HG03135 (cell line): ENCODE measurements at regions not wholly inside any gene's neighbourhood (a gene's known extent, or its start where the extent isn't known, plus 50 kb on each side); places are given as distances from the start of the nearest gene placed in this dataset.
"Not testable (repeated sequence)": the region's sequence is repeated elsewhere in the genome, so short reads cannot be mapped to it uniquely, and the experiment has no call there.

Source experiments
- ATAC-seq: cut with Tn5 transposase; IDR thresholded peaks from one replicate; pipeline ENCODE4 v1.9.1; 2021; ENCODE audit warnings: mild to moderate bottlenecking, moderate library complexity; ENCODE audit not compliant: unreplicated experiment

DNA sequence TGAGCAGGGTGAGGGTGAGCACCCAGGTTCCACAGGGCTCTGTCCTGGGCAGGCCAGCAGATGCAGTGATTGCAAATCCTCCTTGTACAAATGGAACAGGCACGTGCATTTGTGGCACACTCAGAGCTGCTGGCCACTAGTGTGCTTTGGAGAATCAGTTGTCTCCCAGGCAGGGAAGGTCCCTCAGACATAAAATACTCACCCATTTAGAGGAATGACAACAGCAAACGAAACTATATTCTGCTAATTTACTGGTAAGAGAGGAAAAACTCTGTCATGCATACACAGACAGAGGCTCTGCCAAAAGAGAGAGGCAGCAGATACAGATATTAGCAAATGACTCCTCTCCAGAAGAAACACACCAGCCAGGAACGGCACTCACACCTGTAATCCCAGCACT is 116.5 kb upstream of the PLGLB2 start:
- not testable (repeated sequence) for ATAC-seq

DNA sequence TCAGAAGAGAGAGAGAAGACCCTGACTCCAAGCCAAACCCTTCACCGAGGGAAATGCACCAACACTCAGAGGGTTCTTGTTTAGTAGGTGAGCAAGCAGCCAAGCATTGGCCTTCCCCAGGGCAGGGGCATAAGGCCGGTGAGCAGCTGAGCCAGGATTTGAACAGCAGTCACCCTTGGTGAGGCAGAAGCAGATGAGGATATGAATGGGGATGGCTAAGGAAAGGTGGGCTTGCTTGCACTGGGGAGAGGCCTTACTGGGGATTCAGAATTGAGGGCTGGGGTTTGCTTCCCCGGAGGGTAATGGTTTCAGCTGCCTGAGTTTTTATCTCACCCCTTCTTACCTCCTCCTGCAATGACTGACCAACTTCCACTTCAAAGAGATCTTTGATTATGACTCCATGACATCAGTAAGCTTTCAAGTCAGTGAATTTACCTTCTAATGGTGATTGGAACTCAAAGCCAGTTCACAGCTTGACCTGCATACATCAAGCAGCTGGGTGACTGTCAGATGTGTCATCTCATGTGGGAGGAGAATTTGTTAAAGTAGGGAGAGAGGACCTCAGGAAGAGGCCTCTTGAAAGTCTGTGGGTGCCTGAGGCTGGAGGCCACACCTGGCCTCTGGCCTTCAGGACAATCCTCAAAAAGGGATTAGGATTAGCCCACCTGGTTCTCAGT is 114.5 kb upstream of the PLGLB2 start:
- ATAC-seq, result not testable (repeated sequence)

- not testable (repeated sequence) for ATAC-seq
Measured at GRCh38 chr2:87634106-87634505, 113.8 kb upstream of the PLGLB2 start.

DNA sequence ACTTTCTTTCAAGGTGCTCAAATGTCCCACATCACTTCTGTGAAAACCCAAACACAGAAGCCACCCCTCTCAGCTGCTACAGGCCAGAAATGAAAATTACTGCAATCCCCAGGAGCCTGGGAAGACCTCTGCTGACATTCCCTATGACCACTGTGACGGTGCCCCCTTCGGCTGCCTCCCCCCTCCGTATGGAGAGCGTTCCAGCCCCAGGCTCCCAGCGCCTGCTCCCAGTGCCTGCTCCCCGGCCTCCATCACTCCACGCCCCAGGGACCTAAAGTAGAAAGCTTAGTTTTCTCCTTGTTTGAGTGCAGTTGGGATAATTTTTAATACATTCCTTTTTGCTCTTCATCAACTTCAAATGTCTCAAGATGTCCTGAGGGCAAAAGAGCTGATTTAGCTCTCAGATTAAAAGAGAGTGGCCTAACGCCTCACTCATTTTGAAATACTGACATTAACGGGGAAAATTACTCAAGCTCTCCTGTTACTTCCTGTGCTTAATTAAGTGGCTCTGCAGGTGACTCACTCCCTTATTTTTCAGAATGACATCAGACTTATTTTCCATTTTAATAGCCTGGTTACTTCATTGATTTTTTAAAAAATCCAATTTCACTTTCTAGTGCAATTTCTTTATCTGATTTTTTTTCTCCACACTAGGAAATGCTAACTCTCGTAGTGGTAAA is 112.8 kb upstream of the PLGLB2 start:
- not testable (repeated sequence) for ATAC-seq

- ATAC-seq, result not testable (repeated sequence)
Measured at GRCh38 chr2:87636246-87636645, 111.6 kb upstream of the PLGLB2 start.

DNA sequence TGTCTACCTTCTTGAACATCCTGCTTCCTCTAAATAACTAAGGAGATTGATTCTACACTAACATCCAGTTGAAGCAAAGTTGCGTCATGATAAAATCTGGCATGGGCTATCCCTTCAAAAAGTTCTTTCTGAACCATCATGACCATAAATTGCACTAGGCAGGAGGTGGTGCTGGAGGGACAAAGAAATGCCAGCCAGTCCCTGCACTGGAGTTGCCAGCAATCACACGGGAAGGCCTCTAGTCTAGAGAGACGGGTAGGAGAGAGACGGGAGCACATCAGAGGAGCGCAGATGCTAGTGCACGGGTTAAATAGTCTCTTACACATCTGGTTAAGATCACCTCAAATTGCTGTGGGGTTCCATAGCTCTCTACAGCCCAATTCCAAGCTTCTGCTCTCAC is 111.2 kb upstream of the PLGLB2 start:
- not testable (repeated sequence) for ATAC-seq

DNA sequence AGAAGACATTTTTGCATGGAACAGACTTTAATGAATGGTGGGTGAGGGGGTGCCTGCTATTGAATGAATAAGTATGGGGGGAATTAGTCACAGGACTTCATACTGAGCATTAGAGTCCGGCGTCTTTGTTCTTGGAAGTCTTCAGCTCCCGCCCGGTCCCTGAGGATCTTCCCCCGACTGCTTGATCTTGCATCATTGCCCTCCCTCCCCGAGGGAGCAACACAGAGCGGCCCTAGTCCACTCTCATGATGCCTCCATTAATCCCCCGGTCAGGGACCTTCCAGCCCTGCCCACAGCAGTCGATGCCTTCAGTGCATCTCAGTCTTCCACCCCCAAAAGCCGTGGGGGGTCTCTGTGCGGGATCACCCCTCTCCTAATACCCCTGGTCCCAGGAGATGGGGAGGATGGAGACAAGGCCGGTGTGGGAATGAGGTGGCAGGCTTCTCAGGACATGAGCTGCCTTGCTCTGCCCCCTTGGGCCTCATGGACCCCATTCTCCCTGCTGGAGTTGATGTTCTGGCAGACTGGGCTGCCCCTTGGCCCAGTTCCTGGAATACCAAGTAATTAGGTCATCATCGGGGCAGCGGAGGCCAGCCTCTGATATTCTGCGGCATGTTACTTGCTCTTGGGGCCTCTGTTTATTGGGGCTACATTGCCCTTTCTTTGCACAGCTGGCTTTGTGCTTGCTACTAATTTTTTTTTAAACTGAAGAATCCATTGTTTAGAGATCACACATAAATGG is 110.5 kb upstream of the PLGLB2 start:
- ATAC-seq, result not testable (repeated sequence)

GRCh38 chr2:87638114-87638807 is 109.6 kb upstream of the PLGLB2 start:
- ATAC-seq, result not testable (repeated sequence)

GRCh38 chr2:87638872-87639271 is 109.0 kb upstream of the PLGLB2 start:
- not testable (repeated sequence) for ATAC-seq

DNA sequence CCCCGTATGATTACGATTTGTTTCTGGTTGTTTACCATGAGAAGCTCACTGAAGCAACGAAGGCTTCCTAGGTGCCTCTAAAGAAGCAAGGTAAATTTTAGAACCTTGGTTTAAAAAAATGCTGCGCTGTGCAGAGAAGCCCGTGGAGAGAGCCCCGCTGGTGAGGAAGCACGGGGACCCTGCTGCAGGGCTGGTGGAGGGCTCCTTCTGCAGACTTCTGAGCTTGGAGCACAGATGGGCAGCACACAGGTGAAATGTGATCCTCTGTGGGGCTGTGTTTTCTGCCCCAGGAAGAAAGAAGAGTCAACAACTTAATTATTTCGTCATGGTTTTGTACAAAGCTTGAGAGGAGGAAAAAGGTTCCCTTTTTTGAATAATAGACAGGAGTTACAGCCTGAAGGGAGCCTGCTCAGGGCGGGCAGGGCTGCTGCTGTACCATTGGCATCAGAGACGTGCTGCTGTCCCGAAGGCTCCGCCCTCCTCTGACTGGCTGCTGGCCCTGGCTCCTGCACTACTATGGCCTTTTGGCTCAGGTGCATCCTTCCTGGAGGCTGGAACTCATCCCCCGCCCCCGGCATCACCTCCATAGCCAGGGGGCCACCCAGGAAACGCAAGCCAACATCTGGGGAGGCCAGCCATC is 108.0 kb upstream of the PLGLB2 start:
- ATAC-seq, result not testable (repeated sequence)

GRCh38 chr2:87640961-87641563 is 106.8 kb upstream of the PLGLB2 start:
- ATAC-seq, result not testable (repeated sequence)

DNA sequence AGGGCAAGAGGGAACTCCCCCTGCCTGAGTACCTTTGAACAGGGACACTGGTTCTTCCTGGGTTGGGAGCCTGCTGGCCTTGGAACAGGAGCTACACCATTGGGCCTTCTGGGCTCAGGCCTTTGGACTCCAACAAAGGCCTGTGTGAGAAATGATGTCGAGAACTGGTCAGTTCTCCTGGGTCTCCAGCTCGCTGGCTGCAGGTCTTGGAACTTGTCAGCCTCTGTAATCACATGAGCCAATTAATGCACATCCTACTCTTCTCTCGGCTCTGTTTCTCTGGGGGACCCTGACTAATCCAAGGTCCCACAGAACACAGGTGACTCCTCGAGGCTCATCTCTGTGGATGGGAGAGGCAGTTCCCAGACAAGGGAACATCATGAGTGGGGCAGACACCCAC is 104.7 kb upstream of the PLGLB2 start:
- ATAC-seq, result not testable (repeated sequence)

GRCh38 chr2:87647737-87648498 is 100.0 kb upstream of the PLGLB2 start:
- not testable (repeated sequence) for ATAC-seq

DNA sequence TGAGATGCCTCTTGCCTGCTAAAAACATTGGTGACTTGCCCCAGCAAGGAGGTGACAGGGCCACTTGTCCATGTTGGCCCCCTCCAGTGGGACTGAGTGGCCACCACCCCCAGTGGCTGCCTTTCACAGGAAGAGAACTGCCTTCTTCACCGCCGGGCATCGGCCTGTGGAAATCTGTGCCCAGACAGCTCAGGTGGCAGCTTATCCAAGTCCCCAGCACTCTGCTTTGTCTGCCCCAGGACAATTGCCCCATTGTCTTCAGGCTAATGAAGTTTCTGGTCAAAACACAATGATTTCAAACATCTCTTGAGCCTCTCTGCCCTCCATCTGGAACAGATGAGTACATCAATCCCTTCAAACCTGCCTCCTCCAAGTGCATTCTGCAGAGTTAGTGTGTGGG is 99.1 kb upstream of the PLGLB2 start:
- ATAC-seq, result not testable (repeated sequence)

- ATAC-seq, result not testable (repeated sequence)
Measured at GRCh38 chr2:87649871-87650270, 98.0 kb upstream of the PLGLB2 start.

DNA sequence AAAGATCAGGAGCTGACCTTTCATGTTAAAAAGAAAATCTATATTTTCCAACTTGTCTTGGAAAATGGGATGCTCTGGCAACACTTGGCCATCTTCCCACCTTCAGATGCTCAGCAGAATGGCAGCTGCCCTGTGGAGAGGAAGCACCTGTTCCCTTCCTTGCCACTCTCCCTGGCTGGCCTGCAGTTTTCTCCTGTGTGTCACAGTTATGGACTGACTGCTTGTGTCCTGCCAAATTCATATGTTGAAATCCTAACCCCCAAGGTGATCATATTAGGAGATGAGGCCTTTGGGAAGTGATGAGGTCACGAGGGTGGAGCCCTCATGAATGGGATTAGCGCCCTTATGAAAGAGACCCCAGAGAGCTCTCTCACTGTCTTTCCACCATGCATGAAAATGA is 97.0 kb upstream of the PLGLB2 start:
- not testable (repeated sequence) for ATAC-seq

- ATAC-seq, result not testable (repeated sequence)
Measured at GRCh38 chr2:87651589-87651988, 96.3 kb upstream of the PLGLB2 start.

- ATAC-seq, result not testable (repeated sequence)
Measured at GRCh38 chr2:87653373-87653772, 94.5 kb upstream of the PLGLB2 start.

DNA sequence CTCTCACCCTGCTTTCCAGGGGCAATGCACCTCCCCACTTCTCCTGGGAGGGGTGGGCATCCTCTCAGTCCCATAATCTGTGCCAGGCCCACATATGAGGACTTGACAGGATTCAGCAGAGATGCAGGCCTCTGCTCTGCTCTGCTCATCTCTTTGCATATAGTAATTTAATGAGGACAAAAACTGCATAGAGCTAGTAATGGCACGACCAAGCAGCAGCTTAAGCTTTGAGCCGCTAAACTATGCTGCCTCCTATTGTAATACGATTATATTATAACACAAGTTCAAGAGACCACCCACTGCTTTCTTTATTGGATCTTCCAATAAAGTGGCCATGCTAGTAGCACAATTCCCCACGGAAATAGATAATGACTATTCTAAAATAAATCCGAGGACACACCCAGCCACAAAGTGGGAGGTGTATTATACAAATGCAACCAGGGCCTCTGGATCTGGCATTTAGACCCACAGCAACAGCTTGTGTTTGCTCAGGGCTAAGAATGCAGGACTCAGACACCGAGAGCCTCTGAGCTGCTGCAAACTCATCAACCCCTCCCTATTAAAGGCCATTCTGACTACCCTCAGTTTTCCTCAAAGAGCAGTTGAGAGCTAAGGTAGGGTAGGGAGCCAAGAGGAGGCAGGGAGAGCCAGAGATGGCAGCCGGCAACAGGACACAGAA is 93.6 kb upstream of the PLGLB2 start:
- ATAC-seq, result not testable (repeated sequence)
